SH-SY5Y (cell line): ENCODE measurements at regions not wholly inside any gene's neighbourhood (a gene's known extent, or its start where the extent isn't known, plus 50 kb on each side); places are given as distances from the start of the nearest gene placed in this dataset.

Source experiments
- GATA2 ChIP-seq: IDR thresholded peaks from 2 replicates; pipeline ENCODE4 v1.6.1; 2011; ENCODE audit warnings: mild to moderate bottlenecking, low read depth, low read length
- GATA3 ChIP-seq: IDR thresholded peaks from 2 replicates; pipeline ENCODE4 v1.6.1; 2011; ENCODE audit warnings: low read depth, mild to moderate bottlenecking, low read length, moderate library complexity

DNA sequence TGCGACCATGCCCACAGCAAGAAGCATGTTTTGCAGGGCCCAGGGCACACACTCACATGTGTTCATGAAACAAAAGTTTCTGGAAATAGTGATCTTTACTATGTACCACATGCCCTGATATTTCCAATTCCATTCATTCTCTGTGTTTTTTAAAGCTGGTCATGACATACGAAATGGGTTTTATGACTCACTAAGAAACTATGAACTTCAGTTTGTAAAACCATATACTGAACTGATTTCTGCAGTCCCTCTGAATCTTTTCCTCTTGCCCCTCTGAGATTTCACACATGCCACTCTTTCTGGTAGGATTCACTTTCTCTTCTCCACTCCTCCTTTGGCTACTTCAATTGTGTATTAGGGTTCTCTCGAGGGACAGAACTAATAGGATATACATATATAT lies 416.1 kb upstream of the TRPC7 start:
- TF ChIP-seq GATA3 (no peak), GATA2 (no peak)
